ENCODE measurements at regions not wholly inside any gene's neighbourhood (a gene's known extent, or its start where the extent isn't known, plus 50 kb on each side); places are given as distances from the start of the nearest gene placed in this dataset.

DNA sequence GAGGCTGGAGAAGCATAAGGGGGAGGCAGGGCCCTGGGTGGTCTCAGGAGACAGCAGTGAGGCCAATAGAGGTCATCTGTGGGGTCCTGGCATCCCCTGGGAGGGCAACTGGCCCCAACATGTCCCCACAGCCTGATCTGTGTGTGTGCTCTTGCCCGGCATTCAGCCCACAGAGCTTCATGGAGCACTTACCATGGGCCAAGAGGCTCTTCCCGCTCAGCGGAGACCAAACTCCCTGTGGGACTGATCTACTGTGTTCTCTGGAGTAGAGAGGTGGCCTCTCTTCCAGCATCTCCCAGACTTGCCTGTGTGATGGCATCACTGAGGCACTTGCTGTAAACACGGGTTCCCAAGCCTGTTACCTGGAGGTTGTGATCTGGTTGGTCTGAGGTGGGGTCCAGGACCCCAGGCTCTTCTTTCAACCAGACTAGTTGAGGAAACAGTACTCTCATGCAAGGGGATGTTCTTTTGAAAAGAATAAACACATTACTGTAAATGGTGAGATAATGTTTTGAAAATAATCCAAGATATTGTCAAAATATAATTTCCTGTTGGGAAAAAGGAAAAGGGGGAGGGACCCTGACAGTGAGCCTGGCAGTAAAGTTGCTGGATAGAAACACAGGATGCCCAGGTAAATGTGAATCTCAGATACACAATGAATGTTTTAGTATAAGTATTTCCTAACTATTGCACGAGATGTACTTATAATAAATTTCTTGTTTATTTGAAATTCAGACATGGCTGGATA, 67.6 kb downstream of the SOWAHC start:
- no peak for DNase-seq
- no CpG with 5 or more reads among the region's 5 CpGs for WGBS, 2 experiments (ENCODE audit: extremely low coverage in 2 of 2, insufficient read length in 1 of 2)
- ChIA-PET CTCF (interaction anchor here (1.3 kb wide), 1 partner anchor 19 kb away, joined by 3 read pairs; no protein-coding TSS in a partner anchor), POLR2A (ENCODE audit: unreplicated experiment) (no interaction called here)
- Histone ChIP-seq H2BK15ac (ENCODE audit: low read depth, low read length) (no peak overlapping the region), H2BK5ac (ENCODE audit: low read depth, low read length, poor library complexity, severe bottlenecking) (no peak overlapping the region), H3K4me2 (ENCODE audit: low read depth, low read length) (no peak overlapping the region), H3K79me1 (ENCODE audit: low read depth in 1 of 2, low read length in 2 of 2) (no peaks in the 10 kb centered on the region), H4K8ac (ENCODE audit: low read depth in 2 of 2, low read length in 2 of 2) (no peak overlapping the region), H2BK120ac (ENCODE audit: low read depth, low read length) (no peak overlapping the region), H3K9me1 (ENCODE audit: insufficient read depth, low read length) (no peaks in the 10 kb centered on the region), H3K23ac (ENCODE audit: low read depth, low read length) (no peak overlapping the region), H2AK9ac (replicated peaks; ENCODE audit: low read depth, low read length, poor library complexity) (no peak overlapping the region), H3K27ac (ENCODE audit: insufficient read depth, low read length) (no peak overlapping the region), H3K18ac (ENCODE audit: low read depth, low read length) (no peak overlapping the region), H4K5ac (ENCODE audit: low read depth, low read length) (no peak overlapping the region), H2AFZ (replicated peaks; ENCODE audit: low read length, poor library complexity) (no peak overlapping the region), H4K91ac (ENCODE audit: insufficient read depth, low read depth, low read length) (no peak overlapping the region), H4K20me1 (ENCODE audit: insufficient read depth, low read length) (no peaks in the 10 kb centered on the region), H2AK5ac (ENCODE audit: low read depth, low read length) (no peak overlapping the region), H3K14ac (replicated peaks; ENCODE audit: low read depth, low read length) (no peak overlapping the region), H3K56ac (ENCODE audit: extremely low read depth, insufficient read depth, low read length) (no peak overlapping the region), H3K4ac (ENCODE audit: low read depth, low read length) (no peak overlapping the region), H3K4me1 (ENCODE audit: control insufficient read depth, insufficient read depth, low read length) (peaks cover 4% of the 10 kb centered on the region; the same call in 1 of the 2 replicates), H3K9ac (ENCODE audit: low read depth, low read length) (no peak overlapping the region), H3K36me3 (ENCODE audit: control insufficient read depth, insufficient read depth, low read length) (no peaks in the 10 kb centered on the region), H2BK20ac (ENCODE audit: low read depth, low read length) (no peak overlapping the region), H3K9me3 (ENCODE audit: control insufficient read depth, insufficient read depth, low read length) (no peaks in the 10 kb centered on the region), H3K4me3 (ENCODE audit: insufficient read depth, low read depth, low read length) (no peak overlapping the region), H3K27me3 (ENCODE audit: control insufficient read depth, insufficient read depth, low read length) (peaks cover 33% of the 10 kb centered on the region)
- dilution Hi-C loops (cut with HindIII; ENCODE audit: low sequenced_read_pairs, unreplicated experiment), result no loop called here
- in situ Hi-C loops (cut with MboI; ENCODE audit: low sequenced_read_pairs), result no loop called here
- intact Hi-C loops (cut with micrococcal nuclease), result loop anchor here (2.0 kb wide), 1 partner anchor 13 kb away; no protein-coding TSS in a partner anchor
- no TSS peak for BruUV-seq (replicated peaks)
- TF ChIP-seq MXI1 (IDR thresholded peaks at IDR 0.05; ENCODE audit: borderline replicate concordance, low read depth, low read length) (no peak), CHD1 (IDR thresholded peaks at IDR 0.05; ENCODE audit: low read depth, low read length) (no peak), NFE2L2 (IDR thresholded peaks at IDR 0.05; ENCODE audit: low read depth, low read length) (no peak), RCOR1 (IDR thresholded peaks at IDR 0.05; ENCODE audit: insufficient replicate concordance, low read length) (no peak), BHLHE40 (IDR thresholded peaks at IDR 0.05; ENCODE audit: low read depth, low read length) (no peak)
- TF ChIP-seq, protein P1, sequence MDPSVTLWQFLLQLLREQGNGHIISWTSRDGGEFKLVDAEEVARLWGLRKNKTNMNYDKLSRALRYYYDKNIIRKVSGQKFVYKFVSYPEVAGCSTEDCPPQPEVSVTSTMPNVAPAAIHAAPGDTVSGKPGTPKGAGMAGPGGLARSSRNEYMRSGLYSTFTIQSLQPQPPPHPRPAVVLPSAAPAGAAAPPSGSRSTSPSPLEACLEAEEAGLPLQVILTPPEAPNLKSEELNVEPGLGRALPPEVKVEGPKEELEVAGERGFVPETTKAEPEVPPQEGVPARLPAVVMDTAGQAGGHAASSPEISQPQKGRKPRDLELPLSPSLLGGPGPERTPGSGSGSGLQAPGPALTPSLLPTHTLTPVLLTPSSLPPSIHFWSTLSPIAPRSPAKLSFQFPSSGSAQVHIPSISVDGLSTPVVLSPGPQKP (IDR thresholded peaks at IDR 0.05; ENCODE audit: borderline replicate concordance, low read depth, low read length), result no peak
- ATAC-seq (ENCODE audit: low read depth), result no peak

Measured in IMR-90 (cell line).